A204.1 (cell line): ENCODE measurements at regions not wholly inside any gene's neighbourhood (a gene's known extent, or its start where the extent isn't known, plus 50 kb on each side); places are given as distances from the start of the nearest gene placed in this dataset.

ENCODE experiments used
- FAIRE-seq: peaks from 2 replicates; lab custom pipeline; 2012; peaks lifted over from hg19 to GRCh38; lab: Jason Lieb, UNC

DNA sequence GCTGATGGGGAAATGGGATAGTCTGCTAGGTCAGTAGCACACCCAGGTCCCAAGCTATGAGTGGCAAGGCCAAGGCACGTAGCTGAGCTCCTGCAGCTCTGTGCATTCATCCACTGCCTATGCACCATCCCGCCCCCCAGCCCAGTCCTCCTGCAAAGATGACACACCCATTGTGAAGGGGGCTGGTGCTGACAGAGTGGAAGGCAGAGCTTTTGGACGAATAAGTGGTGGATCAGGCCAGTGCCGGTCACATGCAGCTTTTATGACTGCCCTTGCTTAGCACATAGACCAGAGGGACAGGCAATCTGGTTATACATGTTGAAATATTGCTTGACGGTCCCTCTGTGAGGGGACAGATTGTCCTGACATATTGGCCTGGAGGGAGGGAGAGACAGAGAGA is 494.3 kb downstream of the PTPRU start:
- no peak for FAIRE-seq

DNA sequence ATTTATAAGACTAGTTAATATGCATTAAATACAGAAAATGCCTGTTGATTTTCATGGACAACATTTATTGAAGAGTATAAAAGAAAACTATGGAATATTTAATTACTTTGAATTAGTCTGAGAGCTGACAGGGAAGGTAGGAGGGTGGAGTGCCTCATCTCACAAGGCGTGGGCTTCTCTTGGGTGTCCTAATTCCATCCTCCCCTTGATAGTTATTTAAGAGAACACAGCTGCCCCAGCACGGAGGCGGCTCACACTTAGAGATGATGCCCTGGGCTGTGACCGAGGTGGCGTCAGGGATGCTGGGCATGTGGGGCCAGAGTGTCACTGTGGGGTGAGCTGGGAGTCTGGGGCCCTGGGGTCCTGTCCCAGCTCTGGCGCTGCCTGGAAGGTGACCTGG is 493.0 kb downstream of the PTPRU start:
- no peak for FAIRE-seq

DNA sequence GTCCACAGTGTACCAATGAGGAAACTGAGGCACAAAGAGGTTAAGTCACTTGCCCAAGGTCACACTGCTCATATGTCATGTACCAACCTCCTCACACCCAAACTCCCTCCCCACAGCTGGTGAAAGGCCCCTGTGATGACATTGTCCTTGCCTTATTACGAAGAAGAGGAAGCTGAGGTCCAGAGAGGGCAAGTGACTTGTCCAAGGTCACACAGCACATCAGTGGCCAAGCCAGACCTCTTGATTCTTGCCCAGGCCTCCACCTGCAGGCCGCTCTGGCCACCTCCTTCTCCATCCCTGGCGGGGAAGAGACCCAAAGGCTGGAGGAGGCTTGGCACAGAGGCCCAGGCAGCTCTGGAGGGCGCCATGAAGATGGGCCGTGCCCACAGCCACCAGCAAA is 492.4 kb downstream of the PTPRU start:
- no peak for FAIRE-seq

DNA sequence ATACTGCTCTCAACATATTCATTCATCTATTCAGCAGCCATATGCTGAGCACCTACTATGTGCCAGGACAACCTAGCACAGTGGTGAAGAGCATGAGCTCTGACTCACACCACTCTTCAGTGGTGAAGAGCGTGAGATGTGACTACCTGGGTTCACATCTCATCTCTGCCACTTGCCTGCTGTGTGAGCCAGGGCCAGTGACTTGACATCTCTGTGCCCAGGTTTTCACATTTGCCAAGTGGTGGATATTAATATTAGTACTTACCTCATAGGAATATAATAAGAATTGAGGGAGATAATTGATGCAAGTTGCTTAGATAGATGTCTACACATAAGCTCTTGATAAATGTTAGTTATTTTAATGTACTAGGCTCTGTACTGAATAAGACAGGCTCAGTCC is 488.9 kb downstream of the PTPRU start:
- FAIRE-seq = no peak

DNA sequence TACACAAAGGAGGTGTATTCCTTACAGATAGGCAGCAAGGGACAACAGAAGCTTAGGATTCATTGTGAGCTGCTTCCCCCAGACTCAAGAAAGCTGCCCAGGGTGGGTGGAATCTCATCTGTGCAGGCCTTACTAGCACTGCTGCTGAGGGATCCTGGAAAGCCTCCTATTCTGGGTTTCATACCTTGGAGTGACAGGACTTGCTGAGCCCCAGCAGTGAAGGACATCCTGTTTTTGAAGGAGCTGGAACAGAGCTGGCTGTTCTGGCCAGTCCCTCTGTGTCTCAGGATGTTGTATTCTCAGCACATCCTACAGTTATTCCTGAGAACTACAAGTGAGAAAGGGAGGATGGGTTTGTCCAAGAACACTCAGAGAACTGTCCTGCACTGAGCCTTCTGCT is 486.3 kb downstream of the PTPRU start:
- FAIRE-seq = no peak

DNA sequence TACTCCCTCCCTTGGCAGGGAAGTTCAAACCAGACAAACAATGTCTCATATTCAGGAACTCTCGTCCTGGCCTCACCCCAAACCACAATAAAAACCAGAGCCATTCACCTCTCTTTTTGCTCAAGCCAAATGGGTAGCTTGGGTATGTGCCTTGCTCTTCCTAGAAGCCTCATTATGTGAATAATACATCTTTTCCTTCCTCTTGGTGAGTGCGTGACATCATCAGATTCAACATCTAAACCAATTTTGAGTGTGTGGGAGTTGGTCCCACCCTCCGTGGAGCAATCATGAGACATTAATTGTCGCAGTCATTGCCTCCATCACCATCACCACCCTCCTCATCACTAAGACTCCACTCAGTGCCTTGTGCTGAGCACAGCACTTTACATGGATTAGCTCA is 482.9 kb downstream of the PTPRU start:
- FAIRE-seq = no peak

DNA sequence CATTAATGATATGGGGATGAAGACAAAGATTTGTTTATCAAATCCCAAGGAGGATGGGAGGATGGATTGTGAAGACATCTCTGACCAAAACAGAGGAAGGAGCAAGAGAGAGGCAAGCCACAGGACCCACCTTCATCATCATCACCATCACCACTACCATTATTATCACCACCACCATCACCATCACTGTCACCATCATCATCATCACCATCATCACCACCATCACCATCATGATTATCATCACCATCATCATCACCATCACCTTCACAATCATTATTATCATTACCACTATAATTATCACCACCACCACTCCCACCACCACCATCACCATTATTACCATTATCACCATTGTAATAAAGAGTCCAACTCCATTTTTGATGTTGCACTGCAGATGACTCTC is 482.5 kb downstream of the PTPRU start:
- no peak for FAIRE-seq

DNA sequence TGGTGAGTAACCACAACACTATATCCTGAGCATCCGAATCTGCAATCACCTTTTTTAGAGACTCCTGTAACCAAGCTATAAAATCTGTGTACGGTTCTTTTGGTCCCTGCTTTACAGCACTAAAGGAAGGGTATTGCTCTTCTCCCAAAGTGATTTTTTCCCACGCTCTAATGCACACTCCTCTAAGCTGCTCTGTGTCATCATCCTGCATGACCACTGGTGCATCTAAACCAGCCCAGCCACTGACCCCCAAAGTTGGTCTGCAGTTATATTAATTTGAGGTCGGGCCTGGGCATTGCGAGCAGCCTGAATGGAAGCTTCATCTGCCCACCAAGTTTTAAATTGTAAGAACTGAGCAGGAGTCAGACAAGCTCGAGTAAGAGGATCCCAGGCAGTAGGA is 480.0 kb downstream of the PTPRU start:
- no peak for FAIRE-seq

DNA sequence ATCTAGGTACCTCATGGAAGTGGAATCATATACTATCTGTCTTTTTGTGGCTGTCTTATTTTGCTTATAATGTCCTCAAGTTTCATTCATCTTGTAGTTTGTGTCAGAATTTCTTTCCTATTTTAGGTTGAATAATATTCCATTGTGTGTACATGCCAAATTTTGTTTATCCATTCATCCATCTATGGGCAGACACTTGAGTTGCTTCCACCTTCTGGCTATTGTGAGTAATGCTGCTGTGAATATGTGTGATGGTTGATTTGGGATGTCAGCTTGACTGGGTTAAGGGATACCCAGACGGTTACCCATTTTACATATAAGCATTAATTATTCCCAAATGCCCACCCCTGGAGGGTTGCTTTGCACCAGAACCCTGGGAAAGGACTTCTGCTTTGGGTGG is 477.5 kb downstream of the PTPRU start:
- FAIRE-seq = no peak

DNA sequence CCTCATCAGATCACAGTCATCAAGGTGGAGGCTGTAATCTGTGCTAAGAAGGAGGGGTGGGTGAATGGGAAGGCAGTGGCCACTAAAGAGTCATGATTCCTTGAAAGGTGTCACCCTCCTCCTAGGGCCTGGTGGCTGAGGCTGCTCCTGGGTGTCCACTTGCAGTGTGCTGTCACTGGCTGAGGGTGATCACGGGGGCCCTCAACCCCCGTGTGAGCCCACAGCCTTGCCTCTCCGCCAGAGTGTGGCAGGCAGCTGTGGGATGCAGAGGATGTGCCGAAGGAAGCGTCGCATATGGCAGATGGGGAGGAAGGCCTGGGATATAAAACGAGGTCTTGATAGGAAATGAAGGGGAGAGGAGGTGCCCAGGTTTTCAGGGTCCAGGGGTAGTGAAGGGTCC is 476.5 kb downstream of the PTPRU start:
- FAIRE-seq = no peak

DNA sequence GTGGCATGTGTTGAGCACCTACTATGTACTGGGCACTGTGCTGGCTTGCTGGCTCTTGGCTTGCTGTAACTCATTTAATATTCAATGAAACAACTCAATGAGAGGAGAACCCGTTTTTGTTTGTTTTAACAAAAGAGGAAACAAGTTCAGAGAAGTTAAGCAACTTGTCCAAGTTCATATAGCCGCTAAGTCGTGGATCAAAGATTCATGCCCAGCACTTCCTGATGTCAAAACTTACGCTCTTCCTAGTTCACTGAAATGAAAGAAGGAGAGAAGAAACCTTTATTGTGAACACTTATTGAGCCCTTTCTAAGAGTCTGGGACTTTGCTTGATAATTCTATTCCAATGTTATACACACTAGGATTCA is 475.9 kb downstream of the PTPRU start:
- FAIRE-seq = no peak

DNA sequence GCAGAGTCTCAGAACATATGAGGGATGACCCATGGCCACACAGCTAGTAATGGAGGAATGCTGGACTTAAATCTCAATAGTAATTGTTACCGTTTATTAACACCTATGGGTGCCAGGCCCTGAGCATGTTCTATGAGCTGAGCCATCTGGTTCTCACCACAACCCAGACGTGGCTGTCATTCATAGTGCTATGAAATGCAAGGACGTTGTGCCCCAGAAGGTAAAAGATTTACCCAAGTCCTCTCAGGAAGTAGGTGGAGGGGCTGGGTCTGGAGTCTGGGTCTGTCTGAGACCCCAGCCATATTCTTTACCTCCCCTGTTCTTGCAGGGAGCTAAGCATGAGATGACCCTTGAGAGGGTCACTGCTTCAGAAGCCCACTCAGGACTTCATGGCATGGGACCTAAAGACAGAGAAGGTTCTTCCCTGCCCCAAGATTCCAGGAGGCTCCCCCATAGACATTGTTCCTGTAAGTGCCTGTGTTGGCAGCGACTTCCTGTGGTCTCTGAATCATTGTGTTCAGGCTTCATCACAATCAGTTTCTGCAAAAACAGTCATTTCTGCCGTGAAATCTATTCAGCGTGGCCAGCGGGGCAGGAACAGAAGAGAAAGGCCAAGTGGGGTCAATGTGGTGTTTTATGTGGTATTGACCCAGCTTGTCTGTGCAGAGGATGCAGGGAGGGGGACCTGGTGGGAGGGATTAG is 475.4 kb downstream of the PTPRU start:
- FAIRE-seq = no peak

DNA sequence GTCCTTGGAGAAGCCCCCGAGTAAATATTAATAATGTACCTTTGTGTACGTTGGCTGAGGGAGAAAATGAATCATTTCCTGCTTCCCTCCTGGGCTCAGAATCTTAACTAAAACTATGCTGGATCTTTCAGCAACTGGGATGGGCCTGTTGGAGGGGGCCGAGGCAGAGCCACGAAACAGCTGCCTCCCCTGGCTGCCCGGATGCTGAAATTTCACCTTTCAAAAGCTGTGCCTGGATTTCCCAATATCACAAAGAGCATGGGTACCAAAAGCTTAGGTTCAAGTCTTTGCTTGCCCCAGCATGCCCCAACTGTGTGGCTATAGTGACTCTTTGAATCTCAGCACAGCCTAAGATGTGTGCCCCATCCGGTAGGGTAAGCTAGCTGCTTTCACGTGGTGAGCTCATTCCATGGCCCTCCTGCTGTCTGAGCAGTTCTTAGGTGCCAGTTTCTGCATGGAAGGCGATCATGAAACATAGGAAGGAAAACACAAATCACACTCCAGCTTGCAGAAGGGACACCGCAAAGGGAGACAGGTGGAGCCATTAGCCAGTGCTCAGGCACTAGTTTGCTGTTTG is 473.5 kb downstream of the PTPRU start:
- FAIRE-seq = no peak

DNA sequence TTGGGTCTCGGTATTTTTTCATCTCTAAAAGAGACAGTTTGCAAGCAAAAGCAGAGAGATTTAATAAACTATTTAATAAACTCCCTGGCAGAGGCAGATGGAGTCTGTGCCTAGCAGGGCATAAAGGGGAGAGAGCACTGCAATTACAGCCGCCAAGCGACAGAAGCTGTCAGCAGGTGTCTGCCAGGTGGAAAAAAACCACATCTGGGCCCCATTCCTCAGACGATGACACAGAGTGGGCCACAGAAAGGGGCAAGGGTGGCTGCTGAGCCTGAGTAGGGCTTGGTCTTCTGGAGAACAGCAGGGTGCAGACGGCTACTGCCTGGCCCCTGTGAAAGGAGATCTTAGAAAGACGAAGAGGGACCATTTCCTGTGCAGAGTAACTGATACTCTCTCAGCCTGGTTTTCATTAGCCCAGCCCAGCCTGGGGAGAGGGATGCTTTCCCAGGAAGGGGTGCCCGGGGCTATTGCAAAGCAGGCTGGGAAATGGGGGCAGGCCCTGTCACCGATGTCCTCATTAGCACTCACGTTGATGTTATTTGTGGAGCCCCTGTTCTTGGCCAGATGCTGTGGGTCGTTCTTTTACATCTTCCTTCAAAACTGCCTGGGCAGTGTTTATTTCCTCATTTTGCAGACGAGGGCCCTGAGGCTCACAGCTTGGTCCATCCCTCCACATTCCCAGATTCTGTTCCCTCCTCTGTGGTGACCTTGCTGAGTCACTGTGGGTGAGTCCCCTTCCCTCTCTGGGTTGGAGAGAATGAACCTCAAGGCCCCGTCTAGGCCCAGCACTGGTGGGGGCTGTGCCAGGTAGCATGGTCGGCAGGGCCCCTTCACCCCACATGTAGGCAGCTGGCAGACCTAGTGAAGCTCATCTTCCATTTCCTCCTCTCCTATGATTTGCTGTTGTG is 472.7 kb downstream of the PTPRU start:
- FAIRE-seq = no peak

DNA sequence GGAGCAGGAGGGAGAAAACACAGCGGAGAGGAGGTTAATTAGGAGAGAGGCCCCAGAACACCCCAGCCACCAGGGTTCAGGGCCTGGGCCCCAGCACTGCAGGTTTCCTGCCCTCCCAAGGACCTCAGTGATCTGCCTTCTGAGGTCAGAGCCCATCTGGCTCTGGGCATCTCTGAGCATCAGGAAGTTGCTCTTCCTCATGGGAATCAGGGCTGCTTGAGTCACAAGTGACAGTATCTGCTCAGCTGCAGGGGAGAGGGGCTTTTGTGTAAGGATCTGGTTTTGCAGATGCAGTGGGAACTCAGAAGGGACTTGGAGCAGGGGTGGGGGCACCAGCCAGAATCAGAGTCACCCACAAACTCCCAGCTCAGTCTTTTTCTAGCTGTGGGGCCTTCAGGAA is 472.1 kb downstream of the PTPRU start:
- no peak for FAIRE-seq

DNA sequence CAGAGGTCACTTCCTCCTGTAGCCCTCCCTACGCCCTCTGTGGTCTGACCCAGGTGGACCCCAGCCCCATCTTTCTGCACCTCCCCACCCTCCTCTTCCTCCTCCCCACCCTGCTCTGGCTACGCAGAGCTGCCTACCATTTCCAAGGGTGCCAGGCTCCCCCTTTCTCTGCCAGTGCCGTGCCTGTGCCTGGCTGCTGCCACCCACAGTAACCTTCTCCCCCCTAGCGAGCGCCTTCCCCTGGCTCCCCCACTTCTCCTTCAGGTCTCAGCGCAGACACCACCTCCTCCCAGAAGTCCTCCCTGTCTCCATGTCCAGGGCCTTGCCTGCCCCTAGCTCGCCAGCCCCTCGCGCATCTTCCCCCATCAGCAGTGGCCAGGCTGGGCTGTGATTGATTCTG is 471.5 kb downstream of the PTPRU start:
- FAIRE-seq = no peak

DNA sequence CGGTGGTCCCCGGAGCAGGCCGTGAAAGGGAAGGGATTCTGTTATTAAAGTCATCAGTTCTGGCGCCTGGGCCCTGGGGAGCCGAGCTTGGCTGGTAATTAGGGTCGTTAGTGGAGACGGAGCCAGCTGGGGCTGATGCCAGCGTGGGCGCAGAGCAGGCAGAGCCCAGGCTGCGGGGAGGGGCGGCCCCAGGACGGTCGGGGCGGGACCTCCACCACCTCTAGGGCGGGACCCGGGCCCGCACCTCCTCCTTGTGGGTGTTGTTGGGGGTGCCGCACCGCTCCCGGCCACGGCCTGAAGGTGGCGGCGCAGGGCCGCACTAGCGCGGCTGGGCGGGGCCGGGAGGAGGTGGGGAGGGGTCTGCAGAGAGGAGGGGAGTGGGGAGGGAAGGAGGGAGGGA is 470.6 kb downstream of the PTPRU start:
- no peak for FAIRE-seq

DNA sequence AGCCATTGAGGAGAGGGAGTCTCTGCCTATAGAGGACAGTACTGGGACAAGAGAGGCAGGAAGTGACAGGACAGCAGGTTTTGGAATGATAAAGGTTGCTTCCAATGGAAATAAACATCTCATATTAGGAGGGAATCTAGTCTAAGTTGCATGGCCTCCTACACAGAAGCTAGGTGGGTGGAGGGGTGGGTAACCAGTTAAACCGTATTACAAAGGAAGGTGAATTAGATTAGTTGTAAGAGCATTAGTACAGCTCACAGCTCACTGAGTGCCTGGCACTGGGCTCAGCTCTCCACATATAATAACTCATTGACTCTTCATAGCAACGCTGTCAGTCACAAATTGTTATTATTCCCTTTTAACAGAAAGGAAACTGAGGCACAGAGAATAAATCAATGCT is 468.1 kb downstream of the PTPRU start:
- no peak for FAIRE-seq

DNA sequence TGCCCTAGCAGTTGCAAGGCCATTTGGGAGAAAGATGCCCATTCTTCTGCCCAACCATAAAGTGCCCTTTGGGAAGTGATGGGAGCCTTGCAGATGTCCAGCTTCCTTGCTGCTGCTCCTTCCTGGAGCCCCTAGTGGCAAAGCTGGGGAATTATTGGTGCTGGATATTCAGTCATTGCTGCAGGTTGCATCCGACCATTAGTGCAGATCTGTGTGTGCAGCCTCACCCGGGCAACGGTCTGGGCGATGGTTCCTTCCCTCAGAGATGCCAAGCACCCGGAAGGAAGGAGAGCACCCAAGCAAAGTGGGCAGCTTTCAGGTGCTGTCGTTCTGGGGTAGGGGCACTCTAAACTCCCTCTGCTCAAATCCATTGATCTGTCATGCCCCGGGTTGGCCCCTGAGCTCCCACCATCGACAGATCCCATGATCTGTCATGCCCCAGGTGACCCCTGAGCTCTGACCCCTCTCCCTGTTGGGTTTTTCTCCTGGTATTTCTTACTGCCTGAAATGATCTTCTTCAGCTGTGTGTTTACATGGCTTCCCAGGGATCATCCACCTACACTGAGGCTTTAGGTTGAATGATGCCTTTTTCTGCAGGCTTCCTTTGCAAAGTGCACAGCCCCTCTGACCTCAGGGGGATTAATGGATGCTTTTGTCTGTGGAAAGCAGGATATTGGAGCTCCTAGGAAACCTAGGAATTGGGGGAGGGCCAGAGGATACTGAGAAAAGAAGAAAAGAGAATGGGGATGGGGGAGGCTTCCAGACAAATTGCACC is 467.5 kb downstream of the PTPRU start:
- no peak for FAIRE-seq

DNA sequence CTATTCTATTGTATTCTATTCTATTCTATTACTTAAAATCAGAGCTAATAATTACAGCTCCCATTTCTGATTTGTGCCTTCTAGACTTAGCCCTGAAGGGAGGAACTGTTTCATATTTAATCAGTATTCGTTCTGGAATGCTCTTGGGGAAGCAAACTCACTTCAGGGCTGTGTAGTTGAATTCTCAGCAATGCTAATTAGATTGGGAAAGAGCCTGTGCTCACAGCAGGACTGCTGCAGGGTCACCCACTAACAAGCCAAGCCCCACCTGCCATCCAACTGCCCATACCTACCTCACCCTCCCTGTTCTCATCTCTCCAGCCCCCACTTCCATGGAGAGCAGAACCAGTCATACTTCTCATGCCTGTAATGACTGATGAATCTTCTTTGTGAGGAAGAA is 464.2 kb downstream of the PTPRU start:
- no peak for FAIRE-seq

DNA sequence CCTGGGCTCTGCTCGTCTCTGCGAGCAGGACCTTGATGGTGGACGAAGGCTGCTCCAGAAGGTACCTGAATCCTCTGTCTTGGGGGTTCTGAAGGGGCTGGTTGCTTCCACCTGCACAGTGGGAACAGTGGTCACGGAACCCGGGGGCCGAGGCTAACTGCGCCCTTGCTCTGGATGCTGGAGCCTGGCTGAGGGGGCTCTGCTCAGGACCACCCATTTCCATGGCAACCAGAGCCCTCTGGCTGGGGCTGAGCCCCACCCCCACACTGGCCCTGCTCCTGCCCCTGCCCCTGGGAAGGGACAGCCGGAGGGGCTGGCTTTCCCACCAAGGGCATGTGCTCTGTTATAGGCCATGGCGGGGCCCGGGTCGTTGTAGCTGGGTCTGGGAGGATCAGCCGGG is 462.3 kb downstream of the PTPRU start:
- FAIRE-seq = no peak

DNA sequence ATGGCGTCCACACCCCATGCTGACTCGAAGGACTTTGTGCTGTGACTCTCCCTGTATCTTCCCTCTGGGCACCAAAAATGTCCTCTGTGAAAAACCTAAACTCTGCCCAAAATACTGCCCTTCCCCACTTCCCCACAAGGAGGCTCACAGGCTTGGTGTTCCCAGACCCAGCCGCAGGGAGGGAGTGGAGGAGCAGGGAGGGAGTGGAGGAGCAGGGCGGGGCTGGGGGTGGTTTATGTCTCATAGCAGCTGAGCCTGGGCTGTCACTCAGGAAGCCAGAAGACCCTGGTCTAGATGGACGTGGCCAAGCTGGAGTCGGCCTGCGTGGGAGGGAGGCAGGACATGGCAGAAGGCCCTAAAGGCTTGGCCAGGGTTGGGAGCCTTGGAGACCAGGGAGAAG is 461.7 kb downstream of the PTPRU start:
- no peak for FAIRE-seq

DNA sequence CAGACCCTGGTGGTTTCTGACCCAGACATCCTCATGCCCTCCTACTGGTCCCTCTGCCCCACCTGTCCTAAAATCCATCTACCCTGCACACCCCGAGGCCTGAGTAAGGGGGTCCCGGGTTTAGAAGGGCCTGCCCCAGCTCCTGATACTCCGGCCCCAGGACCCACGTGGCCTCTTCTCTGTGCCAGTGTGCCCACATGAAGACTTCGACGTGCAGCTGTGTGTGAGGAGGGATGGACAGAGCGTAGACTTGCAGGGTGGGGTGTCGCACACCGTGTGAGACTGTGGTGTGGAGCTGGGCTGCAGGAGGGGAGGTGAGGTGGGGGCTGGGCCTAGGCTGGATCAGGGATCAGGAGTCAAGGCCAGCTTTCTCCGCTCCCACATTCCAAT is 461.1 kb downstream of the PTPRU start:
- FAIRE-seq = no peak
